ENCODE measurements at regions not wholly inside any gene's neighbourhood (a gene's known extent, or its start where the extent isn't known, plus 50 kb on each side); places are given as distances from the start of the nearest gene placed in this dataset.

- TF ChIP-seq CTCF (IDR thresholded peaks at IDR 0.05) (no peak), POLR2A (IDR thresholded peaks at IDR 0.05) (no peak)
These were observed 58.3 kb upstream of the KLF4 start for GRCh38 chr9:107547772-107548297.
